H1 (cell line): ENCODE measurements at regions not wholly inside any gene's neighbourhood (a gene's known extent, or its start where the extent isn't known, plus 50 kb on each side); places are given as distances from the start of the nearest gene placed in this dataset.

Experiments
- CTCF ChIA-PET: fragments of 300-600 bp; sonication (Branson Sonifier 250); formaldehyde crosslinking; loops from one replicate; lab custom pipeline; 2021; ENCODE audit not compliant: partially characterized antibody; lab: Charles Lee
- POLR2A ChIA-PET: fragments of 300-600 bp; sonication (Branson Sonifier 250); formaldehyde crosslinking; loops from one replicate; lab custom pipeline; 2021; ENCODE audit warnings: inconsistent platforms; ENCODE audit not compliant: partially characterized antibody; lab: Charles Lee
- DNase-seq, 2 experiments: peaks; one replicate each; pipeline versions ENCODE4 v3.0.0 to v3.0.0-alpha.2; 2010 to 2022; ENCODE audit warnings: low spot score in 2 of 2, low read depth in 1 of 2, mixed read lengths in 1 of 2
- FAIRE-seq: peaks from 2 replicates; lab custom pipeline; 2011; peaks lifted over from hg19 to GRCh38; lab: Jason Lieb, UNC
- H2AFZ ChIP-seq: 2 replicates; pipeline ENCODE4 v1.8.1; 2012; ENCODE audit warnings: low read length, inconsistent platforms
- H2AK5ac ChIP-seq: 2 replicates; pipeline ENCODE4 v1.6.1; 2013; ENCODE audit warnings: low read depth, low read length
- H2BK120ac ChIP-seq: replicated peaks from 2 replicates; pipeline ENCODE3; 2013; ENCODE audit warnings: low read depth, low read length, inconsistent platforms
- H2BK12ac ChIP-seq: 2 replicates; pipeline ENCODE4 v1.6.1; 2013; ENCODE audit warnings: low read depth, low read length
- H2BK15ac ChIP-seq: 2 replicates; pipeline ENCODE4 v1.6.1; 2013; ENCODE audit warnings: low read length
- H2BK20ac ChIP-seq: 2 replicates; pipeline ENCODE4 v1.6.1; 2013; ENCODE audit warnings: low read length
- H2BK5ac ChIP-seq: 2 replicates; pipeline ENCODE4 v1.6.1; 2013; ENCODE audit warnings: low read depth, low read length
- H3K14ac ChIP-seq: 2 replicates; pipeline ENCODE4 v1.6.1; 2013; ENCODE audit warnings: inconsistent platforms; ENCODE audit not compliant: insufficient read length
- H3K18ac ChIP-seq: 2 replicates; pipeline ENCODE4 v1.6.1; 2013; ENCODE audit warnings: low read length; ENCODE audit errors: extremely low read depth
- H3K23ac ChIP-seq: 2 replicates; pipeline ENCODE4 v1.6.1; 2013; ENCODE audit warnings: inconsistent platforms; ENCODE audit not compliant: insufficient read length
- H3K23me2 ChIP-seq: 2 replicates; pipeline ENCODE4 v1.6.1; 2013; ENCODE audit warnings: low read depth, low read length
- H3K27ac ChIP-seq: 2 replicates; pipeline ENCODE4 v1.6.1; 2011; ENCODE audit warnings: low read depth, low read length, inconsistent platforms
- H3K27me3 ChIP-seq, 4 experiments: replicated peaks in 1 of 4; 1 replicate in 1 of 4; 2 replicates in 3 of 4; pipeline versions ENCODE4 v1.6.1 to v1.8.1; 2011 to 2013; ENCODE audit warnings: low read length in 3 of 4, mild to moderate bottlenecking in 3 of 4, inconsistent platforms in 2 of 4, mixed read lengths in 2 of 4, moderate library complexity in 1 of 4; ENCODE audit not compliant: control insufficient read depth in 3 of 4, insufficient read depth in 3 of 4; ENCODE audit errors: extremely low read depth in 1 of 4
- H3K36me3 ChIP-seq, 4 experiments: 2 replicates each; pipeline versions ENCODE4 v1.6.1 to v1.8.1; 2011 to 2013; ENCODE audit warnings: mild to moderate bottlenecking in 4 of 4, low read length in 3 of 4, moderate library complexity in 2 of 4, control low read depth in 1 of 4, inconsistent platforms in 1 of 4; ENCODE audit not compliant: insufficient read depth in 4 of 4, control insufficient read depth in 2 of 4
- H3K4ac ChIP-seq: replicated peaks from 2 replicates; pipeline ENCODE3; 2013; ENCODE audit warnings: low read length, low read depth, mixed read lengths, inconsistent platforms; ENCODE audit not compliant: insufficient read length
- H3K4me1 ChIP-seq, 4 experiments: replicated peaks in 1 of 4; 1 replicate in 1 of 4; 2 replicates in 3 of 4; pipeline versions ENCODE4 v1.6.1 to v1.8.1; 2011 to 2013; ENCODE audit warnings: low read length in 3 of 4, inconsistent platforms in 2 of 4, mixed read lengths in 1 of 4; ENCODE audit not compliant: insufficient read depth in 4 of 4, control insufficient read depth in 3 of 4
- H3K4me2 ChIP-seq, 2 experiments: 2 replicates each; pipeline versions ENCODE4 v1.6.1 to v1.8.1; 2011 to 2013; ENCODE audit warnings: low read depth in 2 of 2, low read length in 2 of 2, control low read depth in 1 of 2, inconsistent platforms in 1 of 2, mild to moderate bottlenecking in 1 of 2; ENCODE audit not compliant: insufficient read depth in 1 of 2
- H3K4me3 ChIP-seq, 4 experiments: fragments of 200-600, 300-600 bp in 1 of 4; sonication (generic), shearing (Covaris generic), sonication (Bioruptor Twin) in 1 of 4; 2 replicates each; pipeline versions ENCODE4 v1.5.1 to v1.8.1; 2011 to 2016; ENCODE audit warnings: low read length in 4 of 4, low read depth in 3 of 4, control low read depth in 2 of 4, inconsistent platforms in 2 of 4, mild to moderate bottlenecking in 2 of 4, mixed read lengths in 1 of 4, moderate library complexity in 1 of 4; ENCODE audit not compliant: insufficient read depth in 2 of 4; ENCODE audit errors: extremely low read depth in 1 of 4
- H3K56ac ChIP-seq: replicated peaks from 2 replicates; pipeline ENCODE3; 2013; ENCODE audit warnings: low read depth, mild to moderate bottlenecking, mixed read lengths, low read length, inconsistent platforms; ENCODE audit not compliant: insufficient read length
- H3K79me1 ChIP-seq: 2 replicates; pipeline ENCODE4 v1.6.1; 2013; ENCODE audit warnings: low read depth, low read length, control low read depth
- H3K79me2 ChIP-seq, 2 experiments: 2 replicates each; pipeline versions ENCODE4 v1.6.1 to v1.8.1; 2012 to 2013; ENCODE audit warnings: low read length in 2 of 2, mild to moderate bottlenecking in 2 of 2, inconsistent platforms in 1 of 2; ENCODE audit not compliant: insufficient read depth in 2 of 2, control insufficient read depth in 1 of 2
- H3K9ac ChIP-seq, 4 experiments: replicated peaks in 1 of 4; 1 replicate in 1 of 4; 2 replicates in 3 of 4; pipeline versions ENCODE4 v1.6.1 to v1.8.1; 2011 to 2013; ENCODE audit warnings: low read depth in 3 of 4, low read length in 3 of 4, control low read depth in 2 of 4, mild to moderate bottlenecking in 2 of 4, moderate library complexity in 2 of 4, inconsistent platforms in 1 of 4; ENCODE audit errors: extremely low read depth in 1 of 4
- H3K9me3 ChIP-seq, 2 experiments: 2 replicates each; pipeline versions ENCODE4 v1.6.1 to v1.8.1; 2012 to 2013; ENCODE audit warnings: mild to moderate bottlenecking in 2 of 2, moderate library complexity in 2 of 2, control low read depth in 1 of 2, inconsistent platforms in 1 of 2, low read depth in 1 of 2, low read length in 1 of 2, mixed read lengths in 1 of 2; ENCODE audit not compliant: insufficient read depth in 2 of 2
- H4K20me1 ChIP-seq, 2 experiments: replicated peaks in 1 of 2; 2 replicates each; pipeline versions ENCODE3 to v1.8.1; 2011 to 2013; ENCODE audit warnings: inconsistent platforms in 2 of 2, low read length in 2 of 2, mild to moderate bottlenecking in 1 of 2; ENCODE audit not compliant: insufficient read depth in 2 of 2, control insufficient read depth in 1 of 2
- H4K5ac ChIP-seq: 2 replicates; pipeline ENCODE4 v1.6.1; 2013; ENCODE audit warnings: low read length, low read depth, mixed read lengths, inconsistent platforms; ENCODE audit not compliant: insufficient read length
- H4K8ac ChIP-seq: 2 replicates; pipeline ENCODE4 v1.8.0; 2013; ENCODE audit warnings: mild to moderate bottlenecking, moderate library complexity, low read length, inconsistent platforms; ENCODE audit not compliant: insufficient read depth; ENCODE audit errors: extremely low read depth
- H4K91ac ChIP-seq: replicated peaks from 2 replicates; pipeline ENCODE3; 2013; ENCODE audit warnings: low read length, mixed read lengths, inconsistent platforms; ENCODE audit not compliant: insufficient read length
- HDAC2 ChIP-seq, 2 experiments: fragments of 300-600 bp in 1 of 2; sonication (generic) in 1 of 2; IDR thresholded peaks; 2 replicates each; pipeline ENCODE4 v1.6.1; 2011 to 2012; ENCODE audit warnings: low read depth in 2 of 2, low read length in 2 of 2, mild to moderate bottlenecking in 2 of 2, moderate library complexity in 2 of 2, borderline replicate concordance in 1 of 2, inconsistent platforms in 1 of 2
- HDAC6 ChIP-seq: IDR thresholded peaks from one replicate; pipeline ENCODE4 v1.7.1; 2012; ENCODE audit warnings: low read depth, mild to moderate bottlenecking, inconsistent platforms, low read length, moderate library complexity
- NANOG ChIP-seq: IDR thresholded peaks from 2 replicates; pipeline ENCODE4 v1.6.1; 2011; ENCODE audit warnings: low read length, low read depth, mild to moderate bottlenecking, inconsistent platforms; ENCODE audit not compliant: insufficient read depth, poor library complexity, severe bottlenecking
- NRF1 ChIP-seq: IDR thresholded peaks from 2 replicates; pipeline ENCODE4 v1.6.1; 2011; ENCODE audit warnings: mild to moderate bottlenecking, low read depth, low read length, improper control_type of control experiment
- POU5F1 ChIP-seq: IDR thresholded peaks from 2 replicates; pipeline ENCODE4 v1.6.1; 2011; ENCODE audit warnings: low read depth, mild to moderate bottlenecking, low read length, moderate library complexity
- WGBS, 2 experiments: shearing (Covaris generic) in 1 of 2; methylation state at CpG; one replicate each; pipeline versions ENCODE4 v1.1.6 to v1.1.7; 2013 to 2015; ENCODE audit warnings: low lambda C conversion rate in 2 of 2, mixed read lengths in 2 of 2, inconsistent platforms in 1 of 2, low coverage in 1 of 2, missing lambda C conversion rate in 1 of 2; ENCODE audit not compliant: insufficient replicate concordance in 2 of 2, insufficient coverage in 1 of 2, insufficient read length in 1 of 2; ENCODE audit errors: extremely low coverage in 1 of 2, missing lambda C conversion rate in 1 of 2; 5-methylcytosine and 5-hydroxymethylcytosine counted together
- TF ChIP-seq, protein P1 (sequence below): IDR thresholded peaks from 2 replicates; pipeline ENCODE4 v1.6.1; 2012; ENCODE audit warnings: inconsistent platforms
- TF ChIP-seq, protein P2 (sequence below), 3 experiments: IDR thresholded peaks; 1 replicate in 2 of 3; 2 replicates in 1 of 3; pipeline versions ENCODE4 v1.5.1 to v1.6.1; 2011; ENCODE audit warnings: low read length in 3 of 3, mild to moderate bottlenecking in 3 of 3, inconsistent platforms in 2 of 3, low read depth in 1 of 3, moderate library complexity in 1 of 3; ENCODE audit not compliant: insufficient read depth in 1 of 3; ENCODE audit errors: control extremely low read depth in 1 of 3

DNA sequence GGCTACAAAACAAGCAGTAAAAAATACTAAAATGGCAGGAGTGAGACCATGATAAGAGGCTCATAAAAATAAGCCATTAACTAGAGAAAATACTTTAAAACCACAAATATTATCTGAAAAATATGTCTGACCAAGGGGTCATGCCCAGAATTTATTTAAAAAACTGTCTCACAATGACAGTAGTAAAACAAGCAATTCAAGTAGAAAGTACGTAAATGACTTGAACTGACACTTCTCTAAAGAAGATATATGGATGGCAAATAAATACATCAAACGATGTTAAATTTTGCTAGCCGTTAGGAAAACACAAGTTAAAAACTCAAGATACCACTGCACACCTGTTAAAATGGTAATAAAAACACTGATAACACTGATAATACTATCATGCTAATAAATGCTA lies 353.9 kb upstream of the GRAMD2B start:
- H2BK15ac ChIP-seq: no peak overlapping the region
- H3K18ac ChIP-seq: no peak overlapping the region
- TF ChIP-seq HDAC6 (no peak), NANOG (no peak), NRF1 (no peak), HDAC2 (IDR thresholded peaks at IDR 0.05; ENCODE audit: borderline replicate concordance in 1 of 2, low read depth in 2 of 2, low read length in 2 of 2) (no peak), POU5F1 (no peak)
- TF ChIP-seq, protein P1, sequence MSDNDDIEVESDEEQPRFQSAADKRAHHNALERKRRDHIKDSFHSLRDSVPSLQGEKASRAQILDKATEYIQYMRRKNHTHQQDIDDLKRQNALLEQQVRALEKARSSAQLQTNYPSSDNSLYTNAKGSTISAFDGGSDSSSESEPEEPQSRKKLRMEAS: no peak
- TF ChIP-seq, protein P2, sequence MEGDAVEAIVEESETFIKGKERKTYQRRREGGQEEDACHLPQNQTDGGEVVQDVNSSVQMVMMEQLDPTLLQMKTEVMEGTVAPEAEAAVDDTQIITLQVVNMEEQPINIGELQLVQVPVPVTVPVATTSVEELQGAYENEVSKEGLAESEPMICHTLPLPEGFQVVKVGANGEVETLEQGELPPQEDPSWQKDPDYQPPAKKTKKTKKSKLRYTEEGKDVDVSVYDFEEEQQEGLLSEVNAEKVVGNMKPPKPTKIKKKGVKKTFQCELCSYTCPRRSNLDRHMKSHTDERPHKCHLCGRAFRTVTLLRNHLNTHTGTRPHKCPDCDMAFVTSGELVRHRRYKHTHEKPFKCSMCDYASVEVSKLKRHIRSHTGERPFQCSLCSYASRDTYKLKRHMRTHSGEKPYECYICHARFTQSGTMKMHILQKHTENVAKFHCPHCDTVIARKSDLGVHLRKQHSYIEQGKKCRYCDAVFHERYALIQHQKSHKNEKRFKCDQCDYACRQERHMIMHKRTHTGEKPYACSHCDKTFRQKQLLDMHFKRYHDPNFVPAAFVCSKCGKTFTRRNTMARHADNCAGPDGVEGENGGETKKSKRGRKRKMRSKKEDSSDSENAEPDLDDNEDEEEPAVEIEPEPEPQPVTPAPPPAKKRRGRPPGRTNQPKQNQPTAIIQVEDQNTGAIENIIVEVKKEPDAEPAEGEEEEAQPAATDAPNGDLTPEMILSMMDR (IDR thresholded peaks at IDR 0.05; ENCODE audit: control extremely low read depth in 1 of 3, insufficient read depth in 1 of 3, low read depth in 1 of 3, low read length in 3 of 3): no peak
- no peaks in the 10 kb centered on the region for H4K20me1 ChIP-seq
- H2BK5ac ChIP-seq: no peak overlapping the region
- H3K4ac ChIP-seq: no peak overlapping the region
- H3K79me1 ChIP-seq: no peaks in the 10 kb centered on the region
- H2AFZ ChIP-seq: no peak overlapping the region
- POLR2A ChIA-PET: no interaction called here
- CTCF ChIA-PET: interaction anchor here (0.6 kb wide), 1 partner anchor 20 kb away, joined by 3 read pairs; no protein-coding TSS in a partner anchor
- DNase-seq: no peak
- no peaks in the 10 kb centered on the region for H3K36me3 ChIP-seq
- no peaks in the 10 kb centered on the region for H3K79me2 ChIP-seq
- H3K23ac ChIP-seq: no peak overlapping the region
- no peak overlapping the region for H3K27ac ChIP-seq
- H2BK120ac ChIP-seq: no peak overlapping the region
- no peak overlapping the region for H3K9ac ChIP-seq
- no peaks in the 10 kb centered on the region for H3K4me1 ChIP-seq
- no peak overlapping the region for H2BK20ac ChIP-seq
- no peak overlapping the region for H4K5ac ChIP-seq
- no peak overlapping the region for H4K8ac ChIP-seq
- H3K4me2 ChIP-seq: no peak overlapping the region
- no peak overlapping the region for H2BK12ac ChIP-seq
- no peak overlapping the region for H3K4me3 ChIP-seq
- no peaks in the 10 kb centered on the region for H3K27me3 ChIP-seq
- H4K91ac ChIP-seq: no peak overlapping the region
- no peak overlapping the region for H3K14ac ChIP-seq
- WGBS, 2 experiments: 86% methylated on average over 3 of the region's 3 CpGs; no CpG with 5 or more reads in 1 of the 2 experiments
- H2AK5ac ChIP-seq: no peak overlapping the region
- peaks cover 0 to 3% of the 10 kb centered on the region in 2 experiments; a peak in 1 of 4 replicates for H3K9me3 ChIP-seq
- FAIRE-seq: no peak
- H3K23me2 ChIP-seq: no peaks in the 10 kb centered on the region
- H3K56ac ChIP-seq: no peak overlapping the region
